Upper lobe of right lung (tissue), 1 donor: ENCODE measurements at regions not wholly inside any gene's neighbourhood (a gene's known extent, or its start where the extent isn't known, plus 50 kb on each side); places are given as distances from the start of the nearest gene placed in this dataset.

ENCODE experiments used
- ATAC-seq: fragments of 200-7000 bp; cut with Tn5 transposase; one replicate; pipeline ENCODE4 v1.9.1; 2020; ENCODE audit warnings: mild to moderate bottlenecking, moderate library complexity
- DNase-seq: peaks from one replicate; pipeline ENCODE4 v3.0.0-alpha.2; 2020
- H3K27ac ChIP-seq: fragments of 200-600 bp; one replicate; pipeline ENCODE4 v1.8.0; 2022
- H3K27me3 ChIP-seq: fragments of 200-600 bp; one replicate; pipeline ENCODE4 v1.8.0; 2022; ENCODE audit warnings: mild to moderate bottlenecking
- H3K36me3 ChIP-seq: fragments of 200-600 bp; one replicate; pipeline ENCODE4 v1.8.0; 2022
- H3K4me1 ChIP-seq: fragments of 200-600 bp; one replicate; pipeline ENCODE4 v1.8.0; 2022
- H3K4me3 ChIP-seq: fragments of 200-600 bp; one replicate; pipeline ENCODE4 v1.8.0; 2022; ENCODE audit warnings: mild to moderate bottlenecking
- H3K9me3 ChIP-seq: fragments of 200-600 bp; one replicate; pipeline ENCODE4 v1.8.0; 2022
- CTCF ChIP-seq: fragments of 200-600 bp; IDR thresholded peaks from one replicate; pipeline ENCODE4 v1.8.0; 2022; ENCODE audit warnings: antibody characterized with exemption
- intact Hi-C: fragments of 100-400 bp; cut with DNase I; formaldehyde crosslinking; loops from one replicate; pipeline ENCODE4 v1.11.0; 2022
- donor health status: DM: no; HTN: yes; CAD: no; lungs with severe emphysema.

- DNase-seq: no peak
- no peaks in the 10 kb centered on the region for H3K9me3 ChIP-seq
- intact Hi-C loops: no loop called here
- no peaks in the 10 kb centered on the region for H3K27me3 ChIP-seq
- H3K4me3 ChIP-seq: no peak overlapping the region
- no peaks in the 10 kb centered on the region for H3K36me3 ChIP-seq
- H3K27ac ChIP-seq: no peak overlapping the region
- ATAC-seq: no peak
- no peaks in the 10 kb centered on the region for H3K4me1 ChIP-seq
- TF ChIP-seq CTCF: no peak
Measured at GRCh38 chr10:127827354-127828140, 65.2 kb downstream of the CLRN3 start.
